GM23338 (cell line): ENCODE measurements at regions not wholly inside any gene's neighbourhood (a gene's known extent, or its start where the extent isn't known, plus 50 kb on each side); places are given as distances from the start of the nearest gene placed in this dataset.

Experiments used
- ATAC-seq: fragments of 200-7000 bp; cut with Tn5 transposase; 3 replicates; pipeline ENCODE4 v1.9.1; 2020
- DNase-seq: peaks from one replicate; pipeline ENCODE4 v3.0.0-alpha.2; 2015; ENCODE audit warnings: low spot score
- H2AFZ ChIP-seq: fragments of 200-600 bp; sonication (generic); 2 replicates; pipeline ENCODE4 v1.8.0; 2016; ENCODE audit warnings: antibody characterized with exemption, mild to moderate bottlenecking, moderate library complexity
- H3F3A ChIP-seq: fragments of 200-600 bp; sonication (generic); replicated peaks from 2 replicates; pipeline ENCODE4 v1.8.0; 2017; ENCODE audit warnings: antibody characterized with exemption, mixed run types, low read depth
- H3K27ac ChIP-seq: fragments of 200-600 bp; sonication (generic); 2 replicates; pipeline ENCODE4 v1.6.1; 2016; ENCODE audit warnings: low read depth
- H3K27me3 ChIP-seq: fragments of 200-600 bp; sonication (generic); 2 replicates; pipeline ENCODE4 v1.8.0; 2016; ENCODE audit warnings: mild to moderate bottlenecking, mixed run types, moderate library complexity; ENCODE audit not compliant: insufficient read depth
- H3K36me3 ChIP-seq: fragments of 200-600 bp; sonication (generic); 2 replicates; pipeline ENCODE4 v1.8.0; 2016; ENCODE audit warnings: mild to moderate bottlenecking; ENCODE audit not compliant: insufficient read depth
- H3K4me1 ChIP-seq: fragments of 200-600 bp; sonication (generic); 2 replicates; pipeline ENCODE4 v1.8.0; 2016; ENCODE audit warnings: mild to moderate bottlenecking, moderate library complexity; ENCODE audit not compliant: insufficient read depth
- H3K4me2 ChIP-seq: fragments of 200-600 bp; sonication (generic); 2 replicates; pipeline ENCODE4 v1.7.1; 2017; ENCODE audit warnings: mixed run types
- H3K4me3 ChIP-seq: fragments of 200-600 bp; sonication (generic); 2 replicates; pipeline ENCODE4 v1.6.1; 2016; ENCODE audit warnings: mixed run types
- H3K79me2 ChIP-seq: fragments of 200-600 bp; sonication (generic); replicated peaks from 2 replicates; pipeline ENCODE4 v1.8.0; 2017; ENCODE audit warnings: mild to moderate bottlenecking; ENCODE audit not compliant: insufficient read depth
- H3K9me2 ChIP-seq: fragments of 200-600 bp; sonication (generic); 2 replicates; pipeline ENCODE4 v1.8.0; 2017; ENCODE audit not compliant: insufficient read depth
- H4K20me1 ChIP-seq: fragments of 200-600 bp; sonication (generic); replicated peaks from 2 replicates; pipeline ENCODE4 v1.8.0; 2017; ENCODE audit warnings: mild to moderate bottlenecking; ENCODE audit not compliant: insufficient read depth
- H3K27ac Mint-ChIP-seq: 2 replicates; pipeline ENCODE4 v1.8.0; 2020; ENCODE audit warnings: inconsistent platforms, mild to moderate bottlenecking, moderate library complexity, mixed read lengths
- H3K27me3 Mint-ChIP-seq: 3 replicates; pipeline ENCODE4 v1.8.0; 2022; ENCODE audit warnings: low read depth, mild to moderate bottlenecking, moderate library complexity, mixed read lengths, inconsistent platforms; ENCODE audit not compliant: insufficient read depth, poor library complexity
- H3K36me3 Mint-ChIP-seq: 3 replicates; pipeline ENCODE4 v1.8.0; 2021; ENCODE audit warnings: low read depth, mild to moderate bottlenecking, inconsistent platforms, moderate library complexity, mixed read lengths
- H3K4me1 Mint-ChIP-seq: 3 replicates; pipeline ENCODE4 v1.8.0; 2020; ENCODE audit warnings: mild to moderate bottlenecking, inconsistent platforms, mixed read lengths
- H3K4me3 Mint-ChIP-seq: 3 replicates; pipeline ENCODE4 v1.8.0; 2021; ENCODE audit warnings: moderate library complexity, mild to moderate bottlenecking, inconsistent platforms, mixed read lengths
- H3K9me3 Mint-ChIP-seq: 3 replicates; pipeline ENCODE4 v1.8.0; 2020; ENCODE audit warnings: moderate library complexity, mild to moderate bottlenecking, inconsistent platforms, mixed read lengths
- EZH2 ChIP-seq: fragments of 200-600 bp; sonication (generic); IDR thresholded peaks from one replicate; pipeline ENCODE4 v1.8.0; 2017; ENCODE audit warnings: antibody characterized with exemption, mild to moderate bottlenecking, low read depth; ENCODE audit not compliant: unreplicated experiment
- POLR2AphosphoS5 ChIP-seq: IDR thresholded peaks from 2 replicates; pipeline ENCODE4 v1.6.1; 2016; ENCODE audit warnings: antibody characterized with exemption, low read depth
- TF ChIP-seq, protein P1 (sequence below): fragments of 250-450 bp; sonication (Bioruptor Pico); IDR thresholded peaks from 2 replicates; pipeline ENCODE4 v1.5.0; 2020; ENCODE audit warnings: mild to moderate bottlenecking, moderate library complexity
- TF ChIP-seq, protein P2 (sequence below): IDR thresholded peaks from one replicate; pipeline ENCODE4 v1.6.1; 2018; ENCODE audit warnings: antibody characterized with exemption; ENCODE audit not compliant: unreplicated experiment
- TF ChIP-seq, protein P3 (sequence below): IDR thresholded peaks from 2 replicates; pipeline ENCODE4 v1.6.1; 2016; ENCODE audit warnings: antibody characterized with exemption

DNA sequence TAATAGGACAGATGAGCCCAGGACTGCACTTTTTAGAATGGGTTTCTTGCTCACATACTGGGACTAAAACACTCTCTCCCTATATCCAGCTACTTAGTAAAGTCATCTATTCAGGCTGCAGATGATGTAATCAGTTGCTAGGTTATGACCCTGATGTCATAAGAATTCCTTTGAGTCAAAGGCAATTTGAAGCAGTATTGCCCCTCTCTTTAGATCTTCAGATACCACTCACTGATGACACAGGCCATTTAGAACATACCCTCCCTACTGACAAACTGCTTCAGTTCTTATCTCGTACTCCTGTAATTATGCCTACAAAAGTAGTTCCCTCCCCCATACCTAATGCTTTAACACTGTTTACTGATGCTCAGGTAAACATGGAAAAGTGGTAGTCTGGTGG is 450.1 kb upstream of the RASGRP1 start (continued):
- TF ChIP-seq, protein P1, sequence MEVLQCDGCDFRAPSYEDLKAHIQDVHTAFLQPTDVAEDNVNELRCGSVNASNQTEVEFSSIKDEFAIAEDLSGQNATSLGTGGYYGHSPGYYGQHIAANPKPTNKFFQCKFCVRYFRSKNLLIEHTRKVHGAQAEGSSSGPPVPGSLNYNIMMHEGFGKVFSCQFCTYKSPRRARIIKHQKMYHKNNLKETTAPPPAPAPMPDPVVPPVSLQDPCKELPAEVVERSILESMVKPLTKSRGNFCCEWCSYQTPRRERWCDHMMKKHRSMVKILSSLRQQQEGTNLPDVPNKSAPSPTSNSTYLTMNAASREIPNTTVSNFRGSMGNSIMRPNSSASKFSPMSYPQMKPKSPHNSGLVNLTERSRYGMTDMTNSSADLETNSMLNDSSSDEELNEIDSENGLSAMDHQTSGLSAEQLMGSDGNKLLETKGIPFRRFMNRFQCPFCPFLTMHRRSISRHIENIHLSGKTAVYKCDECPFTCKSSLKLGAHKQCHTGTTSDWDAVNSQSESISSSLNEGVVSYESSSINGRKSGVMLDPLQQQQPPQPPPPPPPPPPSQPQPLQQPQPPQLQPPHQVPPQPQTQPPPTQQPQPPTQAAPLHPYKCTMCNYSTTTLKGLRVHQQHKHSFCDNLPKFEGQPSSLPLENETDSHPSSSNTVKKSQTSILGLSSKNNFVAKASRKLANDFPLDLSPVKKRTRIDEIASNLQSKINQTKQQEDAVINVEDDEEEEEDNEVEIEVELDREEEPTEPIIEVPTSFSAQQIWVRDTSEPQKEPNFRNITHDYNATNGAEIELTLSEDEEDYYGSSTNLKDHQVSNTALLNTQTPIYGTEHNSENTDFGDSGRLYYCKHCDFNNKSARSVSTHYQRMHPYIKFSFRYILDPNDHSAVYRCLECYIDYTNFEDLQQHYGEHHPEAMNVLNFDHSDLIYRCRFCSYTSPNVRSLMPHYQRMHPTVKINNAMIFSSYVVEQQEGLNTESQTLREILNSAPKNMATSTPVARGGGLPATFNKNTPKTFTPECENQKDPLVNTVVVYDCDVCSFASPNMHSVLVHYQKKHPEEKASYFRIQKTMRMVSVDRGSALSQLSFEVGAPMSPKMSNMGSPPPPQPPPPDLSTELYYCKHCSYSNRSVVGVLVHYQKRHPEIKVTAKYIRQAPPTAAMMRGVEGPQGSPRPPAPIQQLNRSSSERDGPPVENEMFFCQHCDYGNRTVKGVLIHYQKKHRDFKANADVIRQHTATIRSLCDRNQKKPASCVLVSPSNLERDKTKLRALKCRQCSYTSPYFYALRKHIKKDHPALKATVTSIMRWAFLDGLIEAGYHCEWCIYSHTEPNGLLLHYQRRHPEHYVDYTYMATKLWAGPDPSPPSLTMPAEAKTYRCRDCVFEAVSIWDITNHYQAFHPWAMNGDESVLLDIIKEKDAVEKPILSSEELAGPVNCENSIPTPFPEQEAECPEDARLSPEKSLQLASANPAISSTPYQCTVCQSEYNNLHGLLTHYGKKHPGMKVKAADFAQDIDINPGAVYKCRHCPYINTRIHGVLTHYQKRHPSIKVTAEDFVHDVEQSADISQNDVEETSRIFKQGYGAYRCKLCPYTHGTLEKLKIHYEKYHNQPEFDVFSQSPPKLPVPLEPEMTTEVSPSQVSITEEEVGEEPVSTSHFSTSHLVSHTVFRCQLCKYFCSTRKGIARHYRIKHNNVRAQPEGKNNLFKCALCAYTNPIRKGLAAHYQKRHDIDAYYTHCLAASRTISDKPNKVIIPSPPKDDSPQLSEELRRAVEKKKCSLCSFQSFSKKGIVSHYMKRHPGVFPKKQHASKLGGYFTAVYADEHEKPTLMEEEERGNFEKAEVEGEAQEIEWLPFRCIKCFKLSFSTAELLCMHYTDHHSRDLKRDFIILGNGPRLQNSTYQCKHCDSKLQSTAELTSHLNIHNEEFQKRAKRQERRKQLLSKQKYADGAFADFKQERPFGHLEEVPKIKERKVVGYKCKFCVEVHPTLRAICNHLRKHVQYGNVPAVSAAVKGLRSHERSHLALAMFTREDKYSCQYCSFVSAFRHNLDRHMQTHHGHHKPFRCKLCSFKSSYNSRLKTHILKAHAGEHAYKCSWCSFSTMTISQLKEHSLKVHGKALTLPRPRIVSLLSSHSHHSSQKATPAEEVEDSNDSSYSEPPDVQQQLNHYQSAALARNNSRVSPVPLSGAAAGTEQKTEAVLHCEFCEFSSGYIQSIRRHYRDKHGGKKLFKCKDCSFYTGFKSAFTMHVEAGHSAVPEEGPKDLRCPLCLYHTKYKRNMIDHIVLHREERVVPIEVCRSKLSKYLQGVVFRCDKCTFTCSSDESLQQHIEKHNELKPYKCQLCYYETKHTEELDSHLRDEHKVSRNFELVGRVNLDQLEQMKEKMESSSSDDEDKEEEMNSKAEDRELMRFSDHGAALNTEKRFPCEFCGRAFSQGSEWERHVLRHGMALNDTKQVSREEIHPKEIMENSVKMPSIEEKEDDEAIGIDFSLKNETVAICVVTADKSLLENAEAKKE (CRISPR knock-in tag), result no peak
- TF ChIP-seq, protein P2, sequence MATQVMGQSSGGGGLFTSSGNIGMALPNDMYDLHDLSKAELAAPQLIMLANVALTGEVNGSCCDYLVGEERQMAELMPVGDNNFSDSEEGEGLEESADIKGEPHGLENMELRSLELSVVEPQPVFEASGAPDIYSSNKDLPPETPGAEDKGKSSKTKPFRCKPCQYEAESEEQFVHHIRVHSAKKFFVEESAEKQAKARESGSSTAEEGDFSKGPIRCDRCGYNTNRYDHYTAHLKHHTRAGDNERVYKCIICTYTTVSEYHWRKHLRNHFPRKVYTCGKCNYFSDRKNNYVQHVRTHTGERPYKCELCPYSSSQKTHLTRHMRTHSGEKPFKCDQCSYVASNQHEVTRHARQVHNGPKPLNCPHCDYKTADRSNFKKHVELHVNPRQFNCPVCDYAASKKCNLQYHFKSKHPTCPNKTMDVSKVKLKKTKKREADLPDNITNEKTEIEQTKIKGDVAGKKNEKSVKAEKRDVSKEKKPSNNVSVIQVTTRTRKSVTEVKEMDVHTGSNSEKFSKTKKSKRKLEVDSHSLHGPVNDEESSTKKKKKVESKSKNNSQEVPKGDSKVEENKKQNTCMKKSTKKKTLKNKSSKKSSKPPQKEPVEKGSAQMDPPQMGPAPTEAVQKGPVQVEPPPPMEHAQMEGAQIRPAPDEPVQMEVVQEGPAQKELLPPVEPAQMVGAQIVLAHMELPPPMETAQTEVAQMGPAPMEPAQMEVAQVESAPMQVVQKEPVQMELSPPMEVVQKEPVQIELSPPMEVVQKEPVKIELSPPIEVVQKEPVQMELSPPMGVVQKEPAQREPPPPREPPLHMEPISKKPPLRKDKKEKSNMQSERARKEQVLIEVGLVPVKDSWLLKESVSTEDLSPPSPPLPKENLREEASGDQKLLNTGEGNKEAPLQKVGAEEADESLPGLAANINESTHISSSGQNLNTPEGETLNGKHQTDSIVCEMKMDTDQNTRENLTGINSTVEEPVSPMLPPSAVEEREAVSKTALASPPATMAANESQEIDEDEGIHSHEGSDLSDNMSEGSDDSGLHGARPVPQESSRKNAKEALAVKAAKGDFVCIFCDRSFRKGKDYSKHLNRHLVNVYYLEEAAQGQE, result no peak
- no peak for TF ChIP-seq POLR2AphosphoS5
- no peak for TF ChIP-seq EZH2

DNA sequence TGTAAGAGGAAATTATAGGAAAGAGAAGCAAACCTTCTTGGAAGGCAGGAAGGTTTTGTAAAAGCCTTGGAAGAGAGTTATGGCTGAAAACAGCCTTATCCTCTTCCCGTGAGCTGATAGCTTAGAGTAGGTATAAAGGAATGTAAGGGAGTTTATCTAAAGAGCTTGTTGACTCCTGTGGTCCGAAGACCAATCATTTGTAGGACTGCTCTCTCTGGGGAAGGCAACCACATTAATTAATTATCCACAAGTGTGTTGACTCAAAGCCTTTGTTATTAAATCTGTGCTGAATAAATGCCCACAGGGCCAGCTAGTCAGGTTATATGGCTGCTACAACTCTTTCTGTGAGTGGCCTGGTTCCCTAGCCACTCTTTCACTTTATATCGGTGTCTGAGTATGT is 452.1 kb upstream of the RASGRP1 start:
- Mint-ChIP-seq H3K36me3 (peaks cover 5% of the 10 kb centered on the region; the same call in 1 of the 3 replicates), H3K27me3 (no peaks in the 10 kb centered on the region), H3K27ac (no peak overlapping the region), H3K4me1 (peaks cover 11% of the 10 kb centered on the region), H3K9me3 (peaks cover 5% of the 10 kb centered on the region; the same call in 2 of the 3 replicates), H3K4me3 (no peak overlapping the region)
- Histone ChIP-seq H3K36me3 (no peaks in the 10 kb centered on the region), H3K27me3 (no peaks in the 10 kb centered on the region), H3K4me2 (no peak overlapping the region), H3K4me1 (peaks cover 4% of the 10 kb centered on the region; the same call in 1 of the 2 replicates), H3K27ac (no peak overlapping the region), H4K20me1 (no peaks in the 10 kb centered on the region), H3K9me2 (peaks cover 6% of the 10 kb centered on the region; the same call in 1 of the 2 replicates), H3K79me2 (no peaks in the 10 kb centered on the region), H3K4me3 (no peak overlapping the region), H3F3A (no peaks in the 10 kb centered on the region), H2AFZ (no peak overlapping the region)
- DNase-seq, result no peak
- no peak for ATAC-seq
- TF ChIP-seq, protein P3, sequence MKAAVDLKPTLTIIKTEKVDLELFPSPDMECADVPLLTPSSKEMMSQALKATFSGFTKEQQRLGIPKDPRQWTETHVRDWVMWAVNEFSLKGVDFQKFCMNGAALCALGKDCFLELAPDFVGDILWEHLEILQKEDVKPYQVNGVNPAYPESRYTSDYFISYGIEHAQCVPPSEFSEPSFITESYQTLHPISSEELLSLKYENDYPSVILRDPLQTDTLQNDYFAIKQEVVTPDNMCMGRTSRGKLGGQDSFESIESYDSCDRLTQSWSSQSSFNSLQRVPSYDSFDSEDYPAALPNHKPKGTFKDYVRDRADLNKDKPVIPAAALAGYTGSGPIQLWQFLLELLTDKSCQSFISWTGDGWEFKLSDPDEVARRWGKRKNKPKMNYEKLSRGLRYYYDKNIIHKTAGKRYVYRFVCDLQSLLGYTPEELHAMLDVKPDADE, result no peak
